GM21619 (cell line): ENCODE measurements at regions not wholly inside any gene's neighbourhood (a gene's known extent, or its start where the extent isn't known, plus 50 kb on each side); places are given as distances from the start of the nearest gene placed in this dataset.

Experiments used
- ATAC-seq: cut with Tn5 transposase; IDR thresholded peaks from one replicate; pipeline ENCODE4 v1.9.1; 2021; ENCODE audit not compliant: unreplicated experiment

DNA sequence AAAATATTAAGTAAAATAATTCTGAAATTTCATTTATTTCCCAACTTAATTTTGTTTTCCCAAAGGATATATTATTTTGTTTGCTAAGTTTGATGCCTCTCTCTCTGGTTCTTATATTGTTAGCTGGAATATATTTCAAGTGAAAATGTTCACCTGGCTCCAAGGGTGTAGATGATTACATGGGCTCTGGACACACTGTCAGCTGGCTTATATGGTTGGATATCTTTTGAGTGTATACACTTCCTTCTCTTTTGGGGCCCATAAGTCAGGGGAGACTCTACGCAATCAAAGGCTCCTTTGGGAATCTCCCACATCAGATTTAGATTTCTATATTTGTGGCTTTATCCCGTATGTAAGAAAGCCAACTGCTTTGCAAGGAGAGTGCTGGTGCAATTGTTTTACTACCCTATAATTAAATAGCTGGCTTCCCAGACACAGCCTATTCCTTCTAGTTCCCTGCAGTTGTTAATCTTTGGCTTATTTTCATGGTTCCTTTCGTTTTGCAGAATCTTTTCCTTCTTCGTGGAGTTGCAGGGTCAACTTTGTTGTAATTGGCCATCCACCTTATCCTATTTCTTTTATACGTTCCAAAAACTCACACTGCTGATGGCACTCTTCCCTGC is 225.7 kb downstream of the DPH6 start:
- ATAC-seq: no peak

DNA sequence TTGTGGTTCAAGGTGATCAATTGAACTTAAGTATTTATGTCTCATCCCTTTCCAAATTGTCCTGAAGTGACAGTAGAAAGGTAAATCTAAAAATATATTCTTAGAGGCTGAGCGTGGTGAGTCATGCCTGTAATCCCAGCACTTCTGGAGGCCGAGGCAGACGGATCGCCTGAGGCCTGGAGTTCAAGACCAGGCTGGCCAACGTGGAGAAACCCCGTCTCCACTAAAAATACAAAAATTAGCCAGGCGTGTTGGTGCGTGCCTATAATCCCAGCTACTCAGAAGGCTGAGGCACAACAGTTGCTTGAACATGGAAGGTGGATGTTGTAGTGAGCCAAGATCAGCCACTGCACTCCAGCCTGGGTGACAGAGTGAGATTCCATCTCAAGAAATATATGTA is 226.6 kb downstream of the DPH6 start:
- ATAC-seq: no peak

DNA sequence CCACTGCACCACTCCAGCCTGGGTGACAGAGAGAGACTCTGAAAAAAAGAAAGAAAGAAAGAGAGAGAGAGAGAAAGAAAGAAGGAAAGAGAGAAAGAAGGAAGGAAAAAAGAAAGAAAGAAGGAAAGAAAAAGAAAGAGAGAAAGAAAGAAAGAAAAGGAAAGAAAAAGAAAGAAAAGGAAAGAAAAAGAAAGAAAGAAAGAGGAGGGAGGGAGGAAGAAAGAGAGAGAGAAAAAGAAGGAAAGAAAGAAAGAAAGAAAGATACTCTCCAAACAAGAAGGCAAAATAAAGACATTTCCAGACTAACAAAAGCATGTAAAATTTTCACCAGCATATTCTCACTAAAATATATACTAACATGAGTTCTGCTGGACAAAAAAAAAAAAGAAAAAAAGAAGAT is 228.7 kb downstream of the DPH6 start:
- no peak for ATAC-seq

GRCh38 chr15:35312344-35312743 is 227.2 kb upstream of the NANOGP8 start:
- ATAC-seq: no peak

DNA sequence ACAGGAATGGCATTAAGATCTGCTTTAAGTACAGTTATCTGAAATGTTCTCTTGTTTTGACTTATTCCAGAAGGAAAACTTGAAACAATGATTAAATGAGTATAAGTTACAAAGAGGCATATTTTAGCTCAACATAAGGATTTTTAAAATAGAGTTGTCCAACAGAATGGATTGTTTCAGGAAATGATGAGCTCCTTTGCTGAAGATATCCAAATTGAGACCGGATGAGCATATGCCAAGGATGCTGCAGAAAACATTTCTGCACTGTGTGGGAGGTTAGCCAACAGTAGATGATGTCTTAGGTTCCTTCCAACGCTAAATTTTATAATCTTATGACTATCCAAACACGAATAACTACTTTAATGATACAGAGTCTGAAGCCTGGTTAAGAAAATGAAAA is 226.5 kb upstream of the NANOGP8 start:
- ATAC-seq: no peak

- no peak for ATAC-seq
These were observed 224.8 kb upstream of the NANOGP8 start for GRCh38 chr15:35309886-35310285.

DNA sequence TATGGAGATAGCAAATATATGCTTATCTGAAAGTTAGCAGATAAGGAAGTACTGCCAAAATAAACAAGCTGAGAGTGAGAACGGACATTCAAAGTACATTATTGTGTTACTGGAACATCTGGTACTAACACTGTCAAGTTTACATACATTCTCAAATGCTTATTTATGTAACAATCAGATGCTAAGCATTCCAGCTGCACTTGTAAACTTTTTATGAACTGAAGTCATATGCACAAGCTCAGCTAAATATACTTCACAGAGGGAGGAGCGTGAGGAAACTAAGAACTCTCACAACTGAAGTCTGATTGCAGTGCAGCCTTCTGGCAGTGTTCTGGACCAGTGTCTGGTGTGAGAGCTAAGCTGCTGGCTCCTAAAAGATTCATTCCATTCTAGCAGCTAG is 223.7 kb upstream of the NANOGP8 start:
- ATAC-seq: no peak

DNA sequence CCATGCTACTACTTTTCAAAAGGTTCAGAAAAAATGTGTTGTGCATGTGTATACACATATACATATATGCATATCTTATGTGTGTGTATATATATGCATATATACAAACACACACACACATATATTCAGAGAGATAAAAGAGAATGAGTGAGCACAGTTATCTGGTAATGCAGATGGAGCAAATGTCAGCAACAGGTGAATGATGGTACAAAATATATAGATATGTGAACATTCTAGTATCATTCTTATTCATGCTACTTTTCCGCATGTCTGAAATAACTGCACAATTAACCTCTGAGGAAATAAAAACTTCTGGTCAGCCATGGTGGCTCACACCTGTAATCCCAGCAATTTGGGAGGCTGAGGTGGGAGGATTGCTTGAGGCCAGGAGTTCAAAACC is 222.6 kb upstream of the NANOGP8 start:
- ATAC-seq: no peak

DNA sequence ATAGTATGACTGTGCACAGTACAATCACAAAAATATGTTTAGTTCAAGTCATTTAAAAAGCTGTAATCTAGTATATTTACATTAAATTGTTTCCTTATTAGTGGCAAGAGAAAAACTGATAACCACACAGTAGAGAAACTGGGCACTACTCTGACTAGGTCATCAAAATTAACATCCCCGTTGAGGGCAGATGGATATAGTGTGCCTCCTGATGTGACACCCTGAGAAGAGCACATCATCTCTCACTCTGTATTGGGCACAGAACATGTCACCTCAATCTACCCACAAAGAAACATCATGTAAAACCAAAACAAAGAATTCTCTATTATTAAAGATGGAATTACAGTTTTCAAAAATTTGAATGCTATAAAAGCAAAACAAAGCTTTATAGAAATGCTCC is 221.9 kb upstream of the NANOGP8 start:
- ATAC-seq: no peak

DNA sequence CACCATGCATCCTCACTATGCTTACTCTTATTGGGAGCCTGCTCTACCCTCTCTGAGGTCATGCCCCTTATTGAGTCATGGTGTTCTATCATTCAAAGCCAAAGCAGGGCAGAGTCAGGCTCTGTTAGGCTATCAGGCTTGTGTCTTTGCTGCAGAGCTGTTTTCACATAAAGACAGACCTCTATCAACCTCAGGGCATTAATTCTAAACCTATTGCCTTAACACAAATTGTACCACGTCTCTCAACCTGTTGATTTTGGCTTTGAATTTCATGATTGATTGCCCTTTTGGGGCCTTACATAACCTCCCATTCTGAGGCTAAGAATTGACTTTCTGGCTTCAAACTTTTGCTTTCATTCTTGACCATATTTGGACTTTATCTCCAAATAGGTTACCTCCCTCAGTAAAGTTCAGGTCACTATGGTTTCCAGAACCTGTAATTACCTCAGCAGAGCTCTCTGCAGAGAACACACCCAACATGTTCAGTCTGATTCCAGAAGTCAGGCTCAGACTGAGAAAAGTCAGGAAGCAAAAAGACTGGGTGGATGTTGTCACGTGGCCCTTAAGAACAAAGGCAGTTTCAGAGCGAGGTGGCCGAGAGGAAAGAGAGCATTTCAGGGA is 221.4 kb upstream of the NANOGP8 start:
- no peak for ATAC-seq

GRCh38 chr15:35305946-35306345 is 220.9 kb upstream of the NANOGP8 start:
- ATAC-seq: no peak

- no peak for ATAC-seq
These were observed 220.0 kb upstream of the NANOGP8 start for GRCh38 chr15:35305031-35305550.

DNA sequence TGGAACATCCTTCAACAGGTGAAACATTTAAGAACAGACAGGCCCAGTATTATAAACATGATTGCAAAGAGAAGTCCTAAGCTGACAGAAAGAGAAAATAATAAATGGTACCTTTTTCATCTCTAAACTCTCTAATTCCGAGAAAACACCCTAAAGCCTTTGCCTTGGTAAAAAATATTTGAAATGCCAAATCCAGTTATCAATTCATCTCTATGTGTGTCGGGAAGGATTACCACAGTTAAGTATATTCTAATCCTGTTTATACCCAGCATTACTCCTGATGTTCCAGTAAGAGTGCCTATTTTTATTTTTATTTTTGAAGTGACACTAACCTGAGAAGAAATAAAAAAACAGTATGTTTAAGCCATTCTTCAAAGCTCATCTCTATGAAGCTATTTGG is 219.3 kb upstream of the NANOGP8 start:
- no peak for ATAC-seq

- ATAC-seq: no peak
These were observed 217.2 kb upstream of the NANOGP8 start for GRCh38 chr15:35302334-35302733.

- no peak for ATAC-seq
These were observed 216.0 kb upstream of the NANOGP8 start for GRCh38 chr15:35301088-35301487.

DNA sequence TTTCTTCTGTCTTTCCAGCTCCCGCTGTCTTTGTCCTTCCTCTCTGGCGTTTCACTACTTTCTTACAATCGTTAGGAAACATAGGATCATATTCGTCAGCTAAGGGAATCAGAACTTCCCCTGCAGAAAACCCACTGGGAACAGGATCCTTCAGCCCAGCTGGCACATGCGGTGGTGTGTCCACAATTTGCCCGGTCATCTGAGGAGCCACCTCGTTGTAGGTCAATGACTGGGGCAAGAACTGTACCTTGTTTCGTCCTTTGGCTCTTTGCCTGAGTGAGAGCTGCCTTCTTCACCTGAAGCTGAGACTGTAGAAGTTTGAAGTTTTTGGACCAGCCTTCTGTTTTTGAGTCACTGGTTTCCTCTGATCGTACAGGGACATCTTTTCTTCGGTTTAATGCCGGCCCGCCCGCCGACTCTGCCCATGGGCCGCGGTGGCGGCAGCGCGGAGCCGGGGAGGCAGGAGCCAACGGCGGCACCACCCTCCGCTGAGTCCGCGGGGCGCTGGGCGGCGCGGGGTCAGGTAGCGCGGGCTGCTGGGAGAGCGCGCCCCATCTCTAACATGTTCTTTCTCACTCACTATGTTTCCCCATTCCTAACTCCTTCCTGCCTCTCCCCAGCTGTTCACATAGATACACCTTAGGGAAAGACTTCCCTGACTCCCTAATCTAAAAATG is 214.1 kb upstream of the NANOGP8 start:
- ATAC-seq: no peak

- ATAC-seq: no peak
These were observed 213.4 kb upstream of the NANOGP8 start for GRCh38 chr15:35298509-35298908.

DNA sequence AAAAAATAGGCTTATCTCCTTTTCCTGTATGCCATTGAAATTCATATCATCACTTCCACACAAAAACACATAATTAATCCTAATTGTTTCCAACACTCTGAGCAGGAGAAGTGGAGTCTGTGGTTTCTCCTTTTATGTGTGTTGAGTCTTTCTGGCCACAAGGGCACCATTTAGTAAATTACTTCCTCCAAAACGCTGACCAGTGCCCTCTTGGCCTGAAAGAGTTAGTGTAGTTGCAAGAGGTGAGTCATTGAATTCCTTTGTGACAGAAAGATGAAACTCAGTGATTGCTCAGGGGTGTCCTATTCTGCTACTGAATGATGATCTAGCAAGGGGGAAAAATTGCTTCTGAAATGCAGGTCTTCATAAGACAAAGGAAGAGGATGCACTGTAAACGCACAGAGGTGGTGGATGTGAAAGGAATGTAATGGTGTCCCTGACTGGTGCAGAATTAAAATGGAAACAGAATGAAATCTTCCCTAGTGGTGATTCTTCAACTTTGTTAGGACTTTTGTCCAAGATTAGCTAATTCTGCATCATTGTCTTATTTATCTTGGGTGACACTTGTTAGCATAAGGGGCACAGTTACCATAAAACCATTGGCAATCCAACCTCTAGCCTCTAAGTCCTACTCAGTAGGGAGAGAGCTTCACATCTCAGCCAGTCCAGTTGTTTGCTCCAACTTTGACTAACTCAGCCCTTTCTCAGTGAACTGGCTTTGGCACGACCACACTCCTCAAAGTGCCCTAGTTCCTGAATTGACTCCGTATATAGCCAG is 208.4 kb upstream of the NANOGP8 start:
- ATAC-seq: no peak

DNA sequence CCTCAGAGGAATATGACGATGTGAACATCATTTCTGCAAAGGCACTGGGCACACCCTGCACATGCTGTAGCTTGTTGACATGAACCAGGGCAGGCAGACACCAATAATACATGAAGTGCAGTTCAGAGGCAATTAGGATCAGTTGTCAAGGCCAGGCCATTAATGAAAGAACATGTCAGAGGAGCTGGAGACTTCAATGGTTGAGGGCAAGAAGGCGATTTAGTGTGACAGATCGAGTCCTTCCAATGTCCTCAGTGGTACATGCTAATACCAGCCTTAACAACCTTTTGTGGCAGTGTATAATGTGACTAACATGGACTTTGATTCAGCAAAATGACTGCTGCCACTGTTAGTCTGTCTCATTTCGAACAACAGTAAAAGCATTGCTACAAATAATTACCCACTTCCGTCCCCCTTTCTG is 205.2 kb upstream of the NANOGP8 start:
- no peak for ATAC-seq

DNA sequence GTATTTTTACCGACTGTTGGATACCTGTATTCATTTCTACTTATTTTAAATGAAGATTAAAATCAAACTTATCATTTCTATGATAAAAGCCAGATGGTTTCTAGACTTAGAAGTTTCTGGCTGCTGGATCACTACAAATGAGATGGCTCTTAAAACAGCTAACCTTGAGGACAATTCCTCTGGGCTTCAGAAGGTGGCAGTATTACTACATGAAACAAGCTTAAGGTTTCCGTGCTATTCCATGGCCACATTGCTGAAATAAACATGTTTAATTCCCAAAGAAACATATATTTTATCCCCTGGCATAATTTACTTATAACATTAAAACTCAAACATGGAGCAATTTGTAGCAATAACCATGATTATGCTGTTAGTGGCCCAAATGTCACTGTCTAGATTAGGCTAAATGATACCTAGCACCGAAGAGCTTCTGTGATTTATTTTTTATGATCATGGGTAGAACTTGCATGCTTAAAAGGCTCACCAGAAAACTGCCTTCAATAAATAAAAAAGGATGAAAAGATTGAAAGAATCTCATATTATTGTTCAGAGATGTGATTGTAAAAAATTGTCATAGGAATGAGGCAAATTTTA is 204.0 kb upstream of the NANOGP8 start:
- ATAC-seq: no peak

GRCh38 chr15:35288580-35288979 is 203.5 kb upstream of the NANOGP8 start:
- no peak for ATAC-seq
